H1 (cell line): ENCODE measurements at regions not wholly inside any gene's neighbourhood (a gene's known extent, or its start where the extent isn't known, plus 50 kb on each side); places are given as distances from the start of the nearest gene placed in this dataset.

Experiments used
- CEBPB ChIP-seq: IDR thresholded peaks from 2 replicates; pipeline ENCODE4 v1.6.1; 2012; ENCODE audit warnings: low read depth, low read length
- CREB1 ChIP-seq: IDR thresholded peaks from 2 replicates; pipeline ENCODE4 v1.6.1; 2012; ENCODE audit warnings: inconsistent platforms
- CTCF ChIP-seq, 3 experiments: IDR thresholded peaks; 1 replicate in 2 of 3; 2 replicates in 1 of 3; pipeline versions ENCODE4 v1.5.1 to v1.6.1; 2011; ENCODE audit warnings: low read length in 3 of 3, mild to moderate bottlenecking in 3 of 3, inconsistent platforms in 2 of 3, low read depth in 1 of 3, moderate library complexity in 1 of 3; ENCODE audit not compliant: insufficient read depth in 1 of 3; ENCODE audit errors: control extremely low read depth in 1 of 3
- EZH2 ChIP-seq: fragments of 200-600 bp; sonication (generic); IDR thresholded peaks from 2 replicates; pipeline ENCODE4 v1.7.1; 2012; ENCODE audit warnings: low read depth, mild to moderate bottlenecking, moderate library complexity, low read length, inconsistent platforms; ENCODE audit not compliant: severe bottlenecking
- KDM1A ChIP-seq: fragments of 200-600, 300-600 bp; sonication (generic); IDR thresholded peaks from 2 replicates; pipeline ENCODE4 v1.7.1; 2016; ENCODE audit warnings: mild to moderate bottlenecking, low read length, borderline replicate concordance
- NRF1 ChIP-seq: IDR thresholded peaks from 2 replicates; pipeline ENCODE4 v1.6.1; 2011; ENCODE audit warnings: mild to moderate bottlenecking, low read depth, low read length, improper control_type of control experiment
- PHF8 ChIP-seq: fragments of 200-600 bp; sonication (generic); conservative IDR thresholded peaks from 2 replicates; pipeline ENCODE4 v1.7.1; 2012; ENCODE audit warnings: low read depth, mild to moderate bottlenecking, inconsistent platforms, low read length, moderate library complexity
- POU5F1 ChIP-seq: IDR thresholded peaks from 2 replicates; pipeline ENCODE4 v1.6.1; 2011; ENCODE audit warnings: low read depth, mild to moderate bottlenecking, low read length, moderate library complexity
- SP4 ChIP-seq: IDR thresholded peaks from 2 replicates; pipeline ENCODE4 v1.6.1; 2012; ENCODE audit warnings: low read length, inconsistent platforms
- USF2 ChIP-seq: IDR thresholded peaks from 2 replicates; pipeline ENCODE4 v1.6.1; 2011; ENCODE audit warnings: low read length, improper control_type of control experiment
- YY1 ChIP-seq: IDR thresholded peaks from 2 replicates; pipeline ENCODE4 v1.6.1; 2011; ENCODE audit warnings: low read depth, mild to moderate bottlenecking, low read length

GRCh38 chr5:106862450-106863193 lies 808.1 kb downstream of the EFNA5 start:
- TF ChIP-seq YY1 (no peak), KDM1A (no peak), POU5F1 (no peak), SP4 (no peak), CREB1 (no peak), CTCF (IDR thresholded peaks at IDR 0.05; ENCODE audit: control extremely low read depth in 1 of 3, insufficient read depth in 1 of 3, low read depth in 1 of 3, low read length in 3 of 3) (no peak), EZH2 (no peak), NRF1 (no peak), USF2 (no peak), PHF8 (no peak), CEBPB (no peak)
